ENCODE measurements at regions not wholly inside any gene's neighbourhood (a gene's known extent, or its start where the extent isn't known, plus 50 kb on each side); places are given as distances from the start of the nearest gene placed in this dataset.

DNA sequence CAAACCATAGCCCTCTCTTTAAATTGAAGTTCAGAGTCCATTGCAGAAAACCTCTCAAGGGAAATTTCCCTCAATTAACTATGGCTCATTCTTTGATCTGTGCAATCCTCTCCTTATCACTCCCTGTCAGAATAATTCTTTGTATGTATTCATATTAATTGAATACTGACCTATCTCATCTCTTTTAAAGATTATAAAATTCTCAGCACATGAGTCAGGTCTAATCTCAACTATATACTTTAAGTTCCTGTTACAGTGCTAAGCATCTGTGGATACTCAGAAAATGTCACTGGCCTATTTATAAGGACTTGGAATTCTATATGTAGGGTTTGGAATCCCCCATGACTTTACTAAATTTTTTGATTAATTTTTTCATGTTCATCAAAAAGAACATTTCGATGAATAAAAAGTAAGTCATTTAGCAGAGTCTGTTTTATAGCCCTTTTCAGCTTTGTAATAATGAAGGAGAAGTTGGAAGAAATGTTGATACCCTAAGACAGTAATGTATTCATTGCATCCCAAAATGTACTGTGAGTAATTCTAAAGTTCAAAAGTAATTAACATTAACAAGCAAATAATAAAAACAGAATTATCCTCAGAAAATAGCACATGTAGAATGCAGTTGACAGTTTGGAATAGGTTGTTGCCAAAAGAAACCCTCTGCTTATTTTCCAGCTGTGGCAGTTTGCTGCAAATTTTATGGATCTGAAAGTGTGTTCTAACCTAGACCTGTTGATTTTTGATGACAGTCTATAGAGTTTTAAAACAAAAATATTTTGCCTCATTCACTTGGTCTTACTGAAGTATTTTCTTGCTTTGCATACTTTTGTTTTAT lies 503.4 kb upstream of the CBLB start:
- TF ChIP-seq POLR2A (IDR thresholded peaks at IDR 0.05; ENCODE audit: low read depth, low read length) (no peak), POLR2AphosphoS5 (IDR thresholded peaks at IDR 0.05; ENCODE audit: low read depth, low read length) (no peak), TAF1 (IDR thresholded peaks at IDR 0.05; ENCODE audit: borderline replicate concordance, low read depth, low read length) (no peak)

Measured in GM12892 (cell line).